Fibroblast of upper back skin (primary cell): ENCODE measurements at regions not wholly inside any gene's neighbourhood (a gene's known extent, or its start where the extent isn't known, plus 50 kb on each side); places are given as distances from the start of the nearest gene placed in this dataset.

Experiments
- DNase-seq: peaks from one replicate; pipeline ENCODE4 v3.0.0-alpha.2; 2013

- no peak for DNase-seq
Observed at GRCh38 chr7:53988376-53988775, 553.8 kb upstream of the VSTM2A start.

GRCh38 chr7:53993224-53993623, 549.0 kb upstream of the VSTM2A start:
- no peak for DNase-seq

GRCh38 chr7:53996876-53997275, 545.3 kb upstream of the VSTM2A start:
- no peak for DNase-seq

GRCh38 chr7:54014765-54015164, 527.4 kb upstream of the VSTM2A start:
- DNase-seq = no peak

GRCh38 chr7:54015251-54015650, 526.9 kb upstream of the VSTM2A start:
- no peak for DNase-seq

- DNase-seq = no peak
Observed at GRCh38 chr7:54037873-54038272, 504.3 kb upstream of the VSTM2A start.

GRCh38 chr7:54060643-54061042, 481.5 kb upstream of the VSTM2A start:
- no peak for DNase-seq

- no peak for DNase-seq
Observed at GRCh38 chr7:54066643-54067042, 475.5 kb upstream of the VSTM2A start.

- no peak for DNase-seq
Observed at GRCh38 chr7:54069843-54070242, 472.3 kb upstream of the VSTM2A start.

GRCh38 chr7:54072710-54073109, 469.5 kb upstream of the VSTM2A start:
- DNase-seq = no peak

GRCh38 chr7:54076616-54077015, 465.6 kb upstream of the VSTM2A start:
- DNase-seq = no peak

GRCh38 chr7:54080525-54080924, 461.6 kb upstream of the VSTM2A start:
- no peak for DNase-seq

- DNase-seq = no peak
Observed at GRCh38 chr7:54080971-54081370, 461.2 kb upstream of the VSTM2A start.

- no peak for DNase-seq
Observed at GRCh38 chr7:54084340-54084739, 457.8 kb upstream of the VSTM2A start.

GRCh38 chr7:54090652-54091213, 451.4 kb upstream of the VSTM2A start:
- DNase-seq = no peak

- no peak for DNase-seq
Observed at GRCh38 chr7:54091322-54091721, 450.9 kb upstream of the VSTM2A start.

GRCh38 chr7:54097886-54098285, 444.3 kb upstream of the VSTM2A start:
- DNase-seq = no peak

GRCh38 chr7:54109501-54109900, 432.7 kb upstream of the VSTM2A start:
- DNase-seq = peak; percentile 34

GRCh38 chr7:54111814-54112511, 430.2 kb upstream of the VSTM2A start:
- peak; percentile 8 for DNase-seq

- DNase-seq = peak; percentile 14
Observed at GRCh38 chr7:54112567-54112966, 429.6 kb upstream of the VSTM2A start.

- DNase-seq = no peak
Observed at GRCh38 chr7:54115028-54115763, 427.0 kb upstream of the VSTM2A start.

- no peak for DNase-seq
Observed at GRCh38 chr7:54116956-54117355, 425.2 kb upstream of the VSTM2A start.

GRCh38 chr7:54129035-54129434, 413.1 kb upstream of the VSTM2A start:
- DNase-seq = no peak

- no peak for DNase-seq
Observed at GRCh38 chr7:54141576-54141975, 400.6 kb upstream of the VSTM2A start.
